SK-N-SH (cell line): ENCODE measurements at regions not wholly inside any gene's neighbourhood (a gene's known extent, or its start where the extent isn't known, plus 50 kb on each side); places are given as distances from the start of the nearest gene placed in this dataset.
"Not testable (repeated sequence)": the region's sequence is repeated elsewhere in the genome, so short reads cannot be mapped to it uniquely, and the experiment has no call there.

ENCODE experiments used
- CTCF ChIA-PET: fragments of 300-600, 350-600 bp; formaldehyde crosslinking; extraction: SDS; loops from one replicate; lab custom pipeline; 2021; lab: Yijun Ruan, JAX
- POLR2A ChIA-PET: fragments of 350-600 bp; sonication (Branson Sonifier 250); formaldehyde crosslinking; extraction: SDS; loops from one replicate; lab custom pipeline; 2020; ENCODE audit warnings: antibody characterized with exemption, inconsistent platforms; lab: Yijun Ruan, JAX
- DNase-seq: peaks from one replicate; pipeline ENCODE4 v3.0.0; 2012
- H2AFZ ChIP-seq: fragments of 200-600 bp; sonication (generic); 2 replicates; pipeline ENCODE4 v1.8.1; 2016; ENCODE audit warnings: antibody characterized with exemption, mild to moderate bottlenecking, low read depth
- H3F3A ChIP-seq: fragments of 200-600 bp; sonication (generic); replicated peaks from 2 replicates; pipeline ENCODE3; 2016; ENCODE audit warnings: antibody characterized with exemption, mild to moderate bottlenecking; ENCODE audit not compliant: insufficient read depth
- H3K27ac ChIP-seq, 2 experiments: fragments of 200-500 bp in 1 of 2; fragments of 200-600 bp in 1 of 2; sonication (Bioruptor generic) in 1 of 2; sonication (generic), shearing (Covaris generic) in 1 of 2; 2 replicates each; pipeline versions ENCODE4 v1.5.1 to v1.6.1; 2014 to 2016; ENCODE audit warnings: low read depth in 2 of 2, inconsistent platforms in 1 of 2, low read length in 1 of 2, mild to moderate bottlenecking in 1 of 2, mixed read lengths in 1 of 2
- H3K27me3 ChIP-seq: fragments of 200-600 bp; sonication (generic), shearing (Covaris generic); 2 replicates; pipeline ENCODE4 v1.6.1; 2016; ENCODE audit warnings: mixed run types; ENCODE audit not compliant: insufficient read depth
- H3K36me3 ChIP-seq, 2 experiments: fragments of 200-500 bp in 1 of 2; fragments of 200-600 bp in 1 of 2; sonication (Bioruptor generic) in 1 of 2; sonication (generic) in 1 of 2; replicated peaks in 1 of 2; 2 replicates each; pipeline versions ENCODE3 to v1.5.1; 2014 to 2016; ENCODE audit warnings: low read length in 1 of 2, mild to moderate bottlenecking in 1 of 2; ENCODE audit not compliant: insufficient read depth in 2 of 2, control insufficient read depth in 1 of 2
- H3K4me1 ChIP-seq, 2 experiments: fragments of 200-500 bp in 1 of 2; fragments of 200-600 bp in 1 of 2; sonication (Bioruptor generic) in 1 of 2; sonication (generic), shearing (Covaris generic) in 1 of 2; 2 replicates each; pipeline versions ENCODE4 v1.5.1 to v1.6.1; 2014 to 2016; ENCODE audit warnings: low read depth in 1 of 2, low read length in 1 of 2, mixed run types in 1 of 2; ENCODE audit not compliant: insufficient read depth in 2 of 2, control insufficient read depth in 1 of 2
- H3K4me2 ChIP-seq: fragments of 200-600 bp; sonication (generic), shearing (Covaris generic); 2 replicates; pipeline ENCODE4 v1.6.1; 2017; ENCODE audit warnings: mixed run types
- H3K4me3 ChIP-seq, 2 experiments: fragments of 200-500 bp in 1 of 2; fragments of 200-600 bp in 1 of 2; sonication (Bioruptor generic) in 1 of 2; sonication (generic), shearing (Covaris generic) in 1 of 2; 2 replicates each; pipeline versions ENCODE4 v1.5.1 to v1.8.1; 2014 to 2016; ENCODE audit warnings: low read depth in 2 of 2, inconsistent platforms in 1 of 2, low read length in 1 of 2, mild to moderate bottlenecking in 1 of 2, mixed read lengths in 1 of 2, moderate library complexity in 1 of 2
- H3K79me2 ChIP-seq: fragments of 200-600 bp; sonication (generic); 2 replicates; pipeline ENCODE4 v1.8.1; 2017; ENCODE audit warnings: mild to moderate bottlenecking; ENCODE audit not compliant: insufficient read depth
- H3K9ac ChIP-seq: fragments of 200-600 bp; sonication (generic); 2 replicates; pipeline ENCODE4 v1.6.1; 2017; ENCODE audit warnings: mixed run types
- H3K9me2 ChIP-seq: fragments of 200-600 bp; sonication (generic); 2 replicates; pipeline ENCODE4 v1.6.1; 2017; ENCODE audit warnings: mixed run types
- H3K9me3 ChIP-seq: fragments of 200-600 bp; sonication (generic); 2 replicates; pipeline ENCODE4 v1.6.1; 2017; ENCODE audit warnings: mixed run types, mild to moderate bottlenecking, moderate library complexity
- H4K20me1 ChIP-seq: fragments of 200-600 bp; sonication (generic); 2 replicates; pipeline ENCODE4 v1.6.1; 2017; ENCODE audit warnings: mild to moderate bottlenecking, mixed run types; ENCODE audit not compliant: insufficient read depth
- CHD2 ChIP-seq: fragments of 150-350 bp; IDR thresholded peaks from 2 replicates; pipeline ENCODE4 v1.6.1; 2018; ENCODE audit warnings: low read length; ENCODE audit not compliant: partially characterized antibody
- EP300 ChIP-seq, 2 experiments: IDR thresholded peaks; 2 replicates each; pipeline versions ENCODE4 v1.4.0 to v1.6.1; 2012; ENCODE audit warnings: borderline replicate concordance in 1 of 2, low read depth in 1 of 2, low read length in 1 of 2
- MXI1 ChIP-seq: IDR thresholded peaks from 2 replicates; pipeline ENCODE4 v1.6.1; 2012; ENCODE audit warnings: mild to moderate bottlenecking, low read depth, low read length, improper control_type of control experiment
- POLR2AphosphoS5 ChIP-seq: IDR thresholded peaks from 2 replicates; pipeline ENCODE4 v1.6.1; 2012; ENCODE audit warnings: low read depth, low read length
- SMC3 ChIP-seq: IDR thresholded peaks from 2 replicates; pipeline ENCODE4 v1.6.1; 2012; ENCODE audit warnings: low read depth, low read length, improper control_type of control experiment
- USF1 ChIP-seq: IDR thresholded peaks from 2 replicates; pipeline ENCODE4 v1.4.0; 2012; ENCODE audit warnings: low read depth, borderline replicate concordance
- USF2 ChIP-seq: fragments of 150-350 bp; IDR thresholded peaks from 2 replicates; pipeline ENCODE4 v1.6.1; 2017; ENCODE audit warnings: antibody characterized with exemption, low read length, low read depth, borderline replicate concordance
- WGBS: methylation state at CpG from one replicate; pipeline ENCODE4 v1.1.6; 2017; ENCODE audit warnings: low lambda C conversion rate; 5-methylcytosine and 5-hydroxymethylcytosine counted together
- TF ChIP-seq, protein P1 (sequence below): fragments of 150-350 bp; IDR thresholded peaks from 2 replicates; pipeline ENCODE4 v1.6.1; 2016; ENCODE audit warnings: mild to moderate bottlenecking, low read depth, low read length
- TF ChIP-seq, protein P2 (sequence below): fragments of 200-600 bp; sonication (generic); IDR thresholded peaks from 2 replicates; pipeline ENCODE4 v1.6.1; 2017; ENCODE audit warnings: antibody characterized with exemption, mild to moderate bottlenecking, moderate library complexity

DNA sequence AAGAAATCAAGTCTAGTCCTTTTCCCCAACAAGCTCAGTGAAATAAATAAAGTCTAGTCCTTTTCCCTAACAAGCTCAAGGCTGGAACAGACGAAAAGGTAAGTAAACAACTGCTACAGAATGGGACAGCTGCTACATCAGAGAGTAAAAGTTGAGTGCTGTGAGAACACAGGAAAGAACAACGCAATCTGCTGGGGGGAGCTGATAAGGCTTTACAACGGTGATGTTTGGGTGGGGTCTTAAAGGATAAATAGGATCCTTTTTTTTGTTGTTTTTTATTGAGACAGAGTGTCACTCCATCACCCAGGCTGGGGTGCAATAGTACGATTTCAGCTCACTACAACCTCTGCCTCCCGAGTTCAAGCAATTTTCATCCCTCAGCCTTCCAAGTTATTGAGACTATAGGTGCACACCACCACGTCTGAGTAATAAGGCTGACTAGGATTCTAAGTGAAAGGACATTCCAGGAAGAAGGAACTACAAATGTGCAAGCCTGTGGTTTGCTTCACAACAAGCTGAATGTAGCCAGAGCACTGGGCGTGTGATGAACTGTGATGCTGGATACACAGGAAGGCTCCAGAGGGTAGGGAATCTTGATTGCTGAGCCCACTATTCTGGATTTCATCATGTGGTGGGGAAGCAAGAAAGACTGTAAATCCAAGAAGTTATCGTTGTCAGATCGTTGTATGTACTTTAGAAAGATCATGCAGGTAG, 54.7 kb upstream of the KCTD7 start:
- H3K4me2 ChIP-seq, H3K9me2 ChIP-seq, H3K27ac ChIP-seq, H3K4me1 ChIP-seq, H2AFZ ChIP-seq, DNase-seq, H3K9me3 ChIP-seq, POLR2A ChIA-PET, H3K4me3 ChIP-seq, H3K27me3 ChIP-seq, H3F3A ChIP-seq, H3K9ac ChIP-seq: not testable (repeated sequence)
- peaks cover 28 to 70% of the 10 kb centered on the region in 2 experiments for H3K36me3 ChIP-seq
- H3K79me2 ChIP-seq: peaks cover 99% of the 10 kb centered on the region
- WGBS: 92% methylated on average over 9 of the region's 9 CpGs
- CTCF ChIA-PET: interaction anchor here (0.6 to 2.0 kb wide), 4 partner anchors 16 to 141 kb away, joined by 3 to 7 read pairs (median 4); no protein-coding TSS in a partner anchor
- H4K20me1 ChIP-seq: peaks cover 54% of the 10 kb centered on the region

- not testable (repeated sequence) for H3K9me3 ChIP-seq, H3K4me1 ChIP-seq, H2AFZ ChIP-seq, DNase-seq, H3K9ac ChIP-seq, H3K27me3 ChIP-seq, H3K27ac ChIP-seq, H3K4me3 ChIP-seq, H3K4me2 ChIP-seq, H3K9me2 ChIP-seq, H3F3A ChIP-seq
- Histone ChIP-seq H3K36me3 (peaks cover 28 to 63% of the 10 kb centered on the region in 2 experiments), H4K20me1 (peaks cover 54% of the 10 kb centered on the region), H3K79me2 (peaks cover 99% of the 10 kb centered on the region)
- 95% methylated on average over 5 of the region's 5 CpGs for WGBS
- ChIA-PET POLR2A (interaction anchor here (1.2 kb wide), 1 partner anchor 54 kb away, joined by 3 read pairs; the partner anchor contains the start of gene KCTD7), CTCF (interaction anchor here (2.0 kb wide), 1 partner anchor 17 kb away, joined by 7 read pairs; no protein-coding TSS in a partner anchor)
These were observed 53.9 kb upstream of the KCTD7 start for GRCh38 chr7:66574768-66575167.

- Histone ChIP-seq H3K9me3 (no peaks in the 10 kb centered on the region), H3K27me3 (no peaks in the 10 kb centered on the region)
These were observed 53.3 kb upstream of the KCTD7 start for GRCh38 chr7:66575398-66575797.

DNA sequence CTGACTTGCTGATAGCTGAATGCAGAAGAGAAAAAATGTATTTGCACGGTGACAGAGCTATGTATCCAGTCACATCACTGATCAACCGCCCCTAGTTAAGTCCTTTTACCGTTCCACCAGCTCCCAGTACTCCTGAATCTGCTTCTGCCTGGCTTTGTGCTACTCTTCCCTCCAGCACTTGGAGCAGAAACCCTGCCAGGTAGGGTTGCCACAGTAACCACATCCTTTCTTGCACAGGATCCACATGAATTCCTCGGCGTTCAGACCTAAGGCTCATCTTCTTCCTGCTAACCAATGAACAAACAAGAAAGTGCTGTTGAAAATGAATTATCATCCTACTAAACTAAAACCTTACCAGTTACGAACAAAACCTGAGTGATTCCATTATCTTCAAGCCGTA, 52.0 kb upstream of the KCTD7 start:
- peaks cover 27 to 48% of the 10 kb centered on the region in 2 experiments for H3K36me3 ChIP-seq
- WGBS: 95% methylated on average over 7 of the region's 7 CpGs
- H3K27ac ChIP-seq: no peak overlapping the region
- no peaks in the 10 kb centered on the region for H3F3A ChIP-seq
- H3K9me3 ChIP-seq: no peaks in the 10 kb centered on the region
- POLR2A ChIA-PET: no interaction called here
- H3K9me2 ChIP-seq: no peaks in the 10 kb centered on the region
- CTCF ChIA-PET: interaction anchor here (1.1 to 1.6 kb wide), 2 partner anchors 13 to 19 kb away, joined by 4 read pairs; no protein-coding TSS in a partner anchor
- no peaks in the 10 kb centered on the region for H3K4me1 ChIP-seq
- H3K9ac ChIP-seq: no peak overlapping the region
- no peak overlapping the region for H3K4me2 ChIP-seq
- peaks cover 98% of the 10 kb centered on the region for H3K79me2 ChIP-seq
- DNase-seq: no peak
- H2AFZ ChIP-seq: no peak overlapping the region
- H3K4me3 ChIP-seq: no peak overlapping the region
- H3K27me3 ChIP-seq: no peaks in the 10 kb centered on the region
- peaks cover 61% of the 10 kb centered on the region for H4K20me1 ChIP-seq
- no peak for TF ChIP-seq SMC3
- no peak for TF ChIP-seq USF2
- TF ChIP-seq, protein P1, sequence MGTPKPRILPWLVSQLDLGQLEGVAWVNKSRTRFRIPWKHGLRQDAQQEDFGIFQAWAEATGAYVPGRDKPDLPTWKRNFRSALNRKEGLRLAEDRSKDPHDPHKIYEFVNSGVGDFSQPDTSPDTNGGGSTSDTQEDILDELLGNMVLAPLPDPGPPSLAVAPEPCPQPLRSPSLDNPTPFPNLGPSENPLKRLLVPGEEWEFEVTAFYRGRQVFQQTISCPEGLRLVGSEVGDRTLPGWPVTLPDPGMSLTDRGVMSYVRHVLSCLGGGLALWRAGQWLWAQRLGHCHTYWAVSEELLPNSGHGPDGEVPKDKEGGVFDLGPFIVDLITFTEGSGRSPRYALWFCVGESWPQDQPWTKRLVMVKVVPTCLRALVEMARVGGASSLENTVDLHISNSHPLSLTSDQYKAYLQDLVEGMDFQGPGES: no peak
- no peak for TF ChIP-seq USF1
- no peak for TF ChIP-seq MXI1
- TF ChIP-seq, protein P2, sequence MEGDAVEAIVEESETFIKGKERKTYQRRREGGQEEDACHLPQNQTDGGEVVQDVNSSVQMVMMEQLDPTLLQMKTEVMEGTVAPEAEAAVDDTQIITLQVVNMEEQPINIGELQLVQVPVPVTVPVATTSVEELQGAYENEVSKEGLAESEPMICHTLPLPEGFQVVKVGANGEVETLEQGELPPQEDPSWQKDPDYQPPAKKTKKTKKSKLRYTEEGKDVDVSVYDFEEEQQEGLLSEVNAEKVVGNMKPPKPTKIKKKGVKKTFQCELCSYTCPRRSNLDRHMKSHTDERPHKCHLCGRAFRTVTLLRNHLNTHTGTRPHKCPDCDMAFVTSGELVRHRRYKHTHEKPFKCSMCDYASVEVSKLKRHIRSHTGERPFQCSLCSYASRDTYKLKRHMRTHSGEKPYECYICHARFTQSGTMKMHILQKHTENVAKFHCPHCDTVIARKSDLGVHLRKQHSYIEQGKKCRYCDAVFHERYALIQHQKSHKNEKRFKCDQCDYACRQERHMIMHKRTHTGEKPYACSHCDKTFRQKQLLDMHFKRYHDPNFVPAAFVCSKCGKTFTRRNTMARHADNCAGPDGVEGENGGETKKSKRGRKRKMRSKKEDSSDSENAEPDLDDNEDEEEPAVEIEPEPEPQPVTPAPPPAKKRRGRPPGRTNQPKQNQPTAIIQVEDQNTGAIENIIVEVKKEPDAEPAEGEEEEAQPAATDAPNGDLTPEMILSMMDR: no peak
- no peak for TF ChIP-seq CHD2

More at GRCh38 chr7:66575398-66575797, 53.3 kb upstream of the KCTD7 start:
- Histone ChIP-seq H3K9me2 (no peaks in the 10 kb centered on the region), H3K36me3 (peaks cover 28 to 59% of the 10 kb centered on the region in 2 experiments), H3K9ac (no peak overlapping the region), H2AFZ (no peak overlapping the region), H3F3A (no peaks in the 10 kb centered on the region), H3K79me2 (peaks cover 97% of the 10 kb centered on the region), H4K20me1 (peaks cover 56% of the 10 kb centered on the region), H3K4me3 (no peak overlapping the region), H3K4me2 (no peak overlapping the region), H3K27ac (no peak overlapping the region), H3K4me1 (no peaks in the 10 kb centered on the region)
- ChIA-PET POLR2A (interaction anchor here (1.2 kb wide), 1 partner anchor 54 kb away, joined by 3 read pairs; the partner anchor contains the start of gene KCTD7), CTCF (interaction anchor here (2.0 kb wide), 1 partner anchor 18 kb away, joined by 7 read pairs; no protein-coding TSS in a partner anchor)
- 95% methylated on average over 4 of the region's 4 CpGs for WGBS
- no peak for DNase-seq
- TF ChIP-seq POLR2AphosphoS5: no peak
- no peak for TF ChIP-seq EP300 (IDR thresholded peaks at IDR 0.05; ENCODE audit: borderline replicate concordance in 1 of 2, low read depth in 1 of 2, low read length in 1 of 2)
- no peak for TF ChIP-seq MXI1
